ENCODE measurements at regions not wholly inside any gene's neighbourhood (a gene's known extent, or its start where the extent isn't known, plus 50 kb on each side); places are given as distances from the start of the nearest gene placed in this dataset.

- no peak overlapping the region for H3K4me2 ChIP-seq (ENCODE audit: insufficient read depth, low read length)
- H3K4me3 ChIP-seq (ENCODE audit: insufficient read depth, low read length) = no peak overlapping the region
- peaks cover 4% of the 10 kb centered on the region for H3K4me1 ChIP-seq (ENCODE audit: insufficient read depth, low read length)
- H3K79me2 ChIP-seq (ENCODE audit: insufficient read depth, low read length) = no peaks in the 10 kb centered on the region
- no peaks in the 10 kb centered on the region for H4K20me1 ChIP-seq (ENCODE audit: insufficient read depth, low read length)
- H3K9me3 ChIP-seq (ENCODE audit: low read depth, low read length) = no peaks in the 10 kb centered on the region
- H3K27me3 ChIP-seq (ENCODE audit: insufficient read depth, low read length) = no peaks in the 10 kb centered on the region
- no peak overlapping the region for H2AFZ ChIP-seq (ENCODE audit: low read length)
- no peak for DNase-seq (ENCODE audit: insufficient read length, low spot score, missing footprints)
- no peak overlapping the region for H3K27ac ChIP-seq (ENCODE audit: low read depth, low read length)
- H3K36me3 ChIP-seq (ENCODE audit: insufficient read depth, low read length) = no peaks in the 10 kb centered on the region
- TF ChIP-seq, protein P1, sequence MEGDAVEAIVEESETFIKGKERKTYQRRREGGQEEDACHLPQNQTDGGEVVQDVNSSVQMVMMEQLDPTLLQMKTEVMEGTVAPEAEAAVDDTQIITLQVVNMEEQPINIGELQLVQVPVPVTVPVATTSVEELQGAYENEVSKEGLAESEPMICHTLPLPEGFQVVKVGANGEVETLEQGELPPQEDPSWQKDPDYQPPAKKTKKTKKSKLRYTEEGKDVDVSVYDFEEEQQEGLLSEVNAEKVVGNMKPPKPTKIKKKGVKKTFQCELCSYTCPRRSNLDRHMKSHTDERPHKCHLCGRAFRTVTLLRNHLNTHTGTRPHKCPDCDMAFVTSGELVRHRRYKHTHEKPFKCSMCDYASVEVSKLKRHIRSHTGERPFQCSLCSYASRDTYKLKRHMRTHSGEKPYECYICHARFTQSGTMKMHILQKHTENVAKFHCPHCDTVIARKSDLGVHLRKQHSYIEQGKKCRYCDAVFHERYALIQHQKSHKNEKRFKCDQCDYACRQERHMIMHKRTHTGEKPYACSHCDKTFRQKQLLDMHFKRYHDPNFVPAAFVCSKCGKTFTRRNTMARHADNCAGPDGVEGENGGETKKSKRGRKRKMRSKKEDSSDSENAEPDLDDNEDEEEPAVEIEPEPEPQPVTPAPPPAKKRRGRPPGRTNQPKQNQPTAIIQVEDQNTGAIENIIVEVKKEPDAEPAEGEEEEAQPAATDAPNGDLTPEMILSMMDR (IDR thresholded peaks at IDR 0.05; ENCODE audit: extremely low read depth, low read depth, low read length) = no peak
Measured at GRCh38 chr7:84553711-84554110, 359.1 kb upstream of the SEMA3A start.

DNA sequence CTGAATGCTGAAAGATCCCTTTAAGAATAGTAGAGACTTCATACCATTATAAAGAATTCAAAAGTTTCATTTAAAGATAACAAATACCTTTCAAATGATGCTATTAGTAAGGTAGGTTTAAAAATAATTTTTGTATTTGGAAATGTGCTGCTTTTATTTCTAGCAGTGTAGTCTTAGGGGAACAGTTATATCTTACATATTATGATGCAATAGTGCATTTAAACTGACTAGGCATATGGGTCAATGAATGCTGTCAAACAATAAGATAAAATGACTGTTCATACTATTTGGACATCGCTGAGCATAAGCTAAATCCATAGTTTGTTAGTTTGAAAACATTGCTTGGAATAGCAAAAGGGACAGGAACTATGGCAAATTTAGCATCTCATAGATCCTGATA, 354.8 kb upstream of the SEMA3A start:
- no peak overlapping the region for H3K4me2 ChIP-seq (ENCODE audit: insufficient read depth, low read length)

DNA sequence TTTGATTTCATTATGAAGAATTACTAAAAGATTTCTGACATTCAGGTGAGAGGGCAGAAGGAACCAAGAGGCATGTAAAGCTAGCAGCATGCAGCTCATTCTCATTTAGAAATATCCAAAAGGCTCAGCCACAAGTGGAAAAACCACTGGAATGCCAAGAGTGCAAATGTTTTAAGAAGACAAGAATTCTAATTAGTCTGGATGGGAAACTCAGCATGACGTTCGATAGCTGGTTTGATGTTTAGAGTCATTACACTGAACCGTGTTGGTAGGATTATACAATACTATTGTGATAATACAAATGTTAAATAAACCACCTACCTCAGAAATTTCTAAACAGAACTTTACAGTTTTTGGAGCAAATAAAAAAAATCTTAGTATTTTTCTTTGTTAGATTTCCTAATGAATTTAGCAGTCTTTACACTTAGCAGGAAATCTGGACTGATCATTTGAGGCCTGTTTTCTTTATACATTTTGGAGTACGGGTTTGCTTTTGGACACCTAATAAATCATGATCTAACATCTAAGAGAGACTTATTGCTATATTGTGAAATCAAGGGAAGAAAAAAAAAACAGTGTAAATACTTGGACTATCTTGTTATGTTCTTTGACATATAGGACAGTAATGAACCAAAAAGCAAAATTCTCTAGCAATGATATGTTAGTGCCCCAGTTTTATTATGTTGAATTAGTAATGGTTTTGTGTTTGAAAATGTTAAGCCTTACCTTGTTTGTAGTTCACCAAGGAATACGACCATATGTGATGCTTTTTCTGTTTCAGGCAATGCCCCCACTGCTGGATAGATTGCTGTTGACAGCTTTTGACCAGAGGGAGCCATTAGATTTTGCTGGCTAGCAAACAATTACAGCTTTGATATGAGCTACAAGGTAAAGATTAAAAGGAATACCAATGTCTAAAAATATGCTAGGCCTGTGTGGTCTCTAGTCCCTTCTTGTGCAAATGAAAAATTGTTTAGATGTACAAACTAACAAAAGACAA, 354.1 kb upstream of the SEMA3A start:
- H3K79me2 ChIP-seq (ENCODE audit: insufficient read depth, low read length) = no peaks in the 10 kb centered on the region
- no peaks in the 10 kb centered on the region for H4K20me1 ChIP-seq (ENCODE audit: insufficient read depth, low read length)
- no peak overlapping the region for H2AFZ ChIP-seq (ENCODE audit: low read length)
- TF ChIP-seq, protein P1 (IDR thresholded peaks at IDR 0.05; ENCODE audit: extremely low read depth, low read depth, low read length) = no peak
- peaks cover 8% of the 10 kb centered on the region for H3K4me1 ChIP-seq (ENCODE audit: insufficient read depth, low read length)
- no peaks in the 10 kb centered on the region for H3K36me3 ChIP-seq (ENCODE audit: insufficient read depth, low read length)
- H3K27ac ChIP-seq (ENCODE audit: low read depth, low read length) = peak overlapping the region; percentile 31
- peak; percentile 34 for DNase-seq (ENCODE audit: insufficient read length, low spot score, missing footprints)
- no peak overlapping the region for H3K4me3 ChIP-seq (ENCODE audit: insufficient read depth, low read length)
- no peak overlapping the region for H3K4me2 ChIP-seq (ENCODE audit: insufficient read depth, low read length)
- H3K27me3 ChIP-seq (ENCODE audit: insufficient read depth, low read length) = no peaks in the 10 kb centered on the region
- no peaks in the 10 kb centered on the region for H3K9me3 ChIP-seq (ENCODE audit: low read depth, low read length)

More for the DNA sequence above, 354.8 kb upstream of the SEMA3A start:
- H2AFZ ChIP-seq (ENCODE audit: low read length) = no peak overlapping the region
- peaks cover 8% of the 10 kb centered on the region for H3K4me1 ChIP-seq (ENCODE audit: insufficient read depth, low read length)
- DNase-seq (ENCODE audit: insufficient read length, low spot score, missing footprints) = no peak
- H3K4me3 ChIP-seq (ENCODE audit: insufficient read depth, low read length) = no peak overlapping the region
- TF ChIP-seq, protein P1 (IDR thresholded peaks at IDR 0.05; ENCODE audit: extremely low read depth, low read depth, low read length) = no peak
- no peaks in the 10 kb centered on the region for H4K20me1 ChIP-seq (ENCODE audit: insufficient read depth, low read length)
- H3K79me2 ChIP-seq (ENCODE audit: insufficient read depth, low read length) = no peaks in the 10 kb centered on the region
- no peak overlapping the region for H3K27ac ChIP-seq (ENCODE audit: low read depth, low read length)
- no peaks in the 10 kb centered on the region for H3K36me3 ChIP-seq (ENCODE audit: insufficient read depth, low read length)
- no peaks in the 10 kb centered on the region for H3K27me3 ChIP-seq (ENCODE audit: insufficient read depth, low read length)
- no peaks in the 10 kb centered on the region for H3K9me3 ChIP-seq (ENCODE audit: low read depth, low read length)

GRCh38 chr7:84547331-84547730, 352.7 kb upstream of the SEMA3A start:
- no peak for DNase-seq (ENCODE audit: insufficient read length, low spot score, missing footprints)
- no peak overlapping the region for H2AFZ ChIP-seq (ENCODE audit: low read length)

More at GRCh38 chr7:84547331-84547730, 352.7 kb upstream of the SEMA3A start:
- Histone ChIP-seq H3K4me3 (ENCODE audit: insufficient read depth, low read length) (no peak overlapping the region), H3K79me2 (ENCODE audit: insufficient read depth, low read length) (no peaks in the 10 kb centered on the region), H3K36me3 (ENCODE audit: insufficient read depth, low read length) (no peaks in the 10 kb centered on the region), H3K27ac (ENCODE audit: low read depth, low read length) (no peak overlapping the region), H3K4me1 (ENCODE audit: insufficient read depth, low read length) (peaks cover 8% of the 10 kb centered on the region), H3K9me3 (ENCODE audit: low read depth, low read length) (no peaks in the 10 kb centered on the region), H4K20me1 (ENCODE audit: insufficient read depth, low read length) (no peaks in the 10 kb centered on the region), H3K27me3 (ENCODE audit: insufficient read depth, low read length) (no peaks in the 10 kb centered on the region), H3K4me2 (ENCODE audit: insufficient read depth, low read length) (no peak overlapping the region)
- TF ChIP-seq, protein P1 (IDR thresholded peaks at IDR 0.05; ENCODE audit: extremely low read depth, low read depth, low read length) = no peak
